Gastrocnemius medialis (tissue), 4 donors: ENCODE measurements at regions not wholly inside any gene's neighbourhood (a gene's known extent, or its start where the extent isn't known, plus 50 kb on each side); places are given as distances from the start of the nearest gene placed in this dataset.

Experiments used
- CTCF ChIP-seq, 5 experiments: fragments of 450-650 bp in 3 of 5; fragments of 200-600 bp in 2 of 5; sonication (generic) in 2 of 5; IDR thresholded peaks in 4 of 5; conservative IDR thresholded peaks in 1 of 5; 1 replicate in 4 of 5; 2 replicates in 1 of 5; pipeline ENCODE4 v1.5.1; 2016 to 2019; ENCODE audit warnings: antibody characterized with exemption in 5 of 5, mild to moderate bottlenecking in 3 of 5, moderate library complexity in 3 of 5
- POLR2A ChIP-seq, 2 donors: fragments of 450-650 bp; IDR thresholded peaks; one replicate each; pipeline ENCODE4 v1.6.1; 2017; ENCODE audit warnings: antibody characterized with exemption in 2 of 2, mild to moderate bottlenecking in 2 of 2, moderate library complexity in 2 of 2

GRCh38 chr16:65278874-65279273 lies 157.0 kb upstream of the CDH11 start:
- TF ChIP-seq CTCF (IDR thresholded peaks at IDR 0.05 in 4 of 5, conservative IDR thresholded peaks at IDR 0.05 in 1 of 5) (no peak), POLR2A (IDR thresholded peaks at IDR 0.05) (no peak)
